ENCODE measurements at regions not wholly inside any gene's neighbourhood (a gene's known extent, or its start where the extent isn't known, plus 50 kb on each side); places are given as distances from the start of the nearest gene placed in this dataset.
A peak's percentile ranks its signal among the peaks of the same experiment; 100 is the strongest.

DNA sequence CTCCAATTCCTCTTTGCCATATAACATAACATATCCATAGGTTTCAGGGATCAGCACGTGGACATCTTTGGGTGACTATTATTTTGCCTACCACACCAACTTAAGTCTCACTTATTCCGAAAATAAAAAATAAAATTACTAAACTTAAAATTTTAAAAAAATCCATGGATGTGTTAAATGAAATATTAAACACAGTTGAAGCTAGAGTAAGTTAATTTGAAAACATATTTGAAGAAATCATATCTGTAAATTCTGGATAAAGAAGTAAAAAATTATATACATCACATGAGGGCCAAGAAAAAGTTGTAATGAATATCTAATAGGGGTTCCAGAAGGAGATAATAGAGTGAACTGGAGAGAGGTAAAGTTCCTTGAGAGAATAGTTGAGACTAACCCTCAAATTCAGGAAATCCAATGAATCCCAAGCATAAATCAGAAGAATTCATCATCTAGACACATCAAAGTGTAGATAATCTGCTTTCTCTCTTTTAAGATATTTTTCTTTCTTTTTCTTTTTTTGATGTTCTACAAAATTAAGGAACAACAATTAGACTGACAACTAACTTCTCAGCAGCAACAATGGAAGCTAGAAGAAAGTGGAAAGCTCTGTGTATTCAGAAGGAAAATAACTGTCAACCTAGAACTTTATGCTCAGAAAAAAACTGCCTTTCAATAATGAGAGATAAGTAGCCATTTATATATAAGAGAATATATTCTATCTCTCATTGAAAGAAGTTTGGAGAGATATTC is 147.4 kb downstream of the ABHD5 start:
- no peak for TF ChIP-seq EZH2 (IDR thresholded peaks at IDR 0.05; ENCODE audit: borderline replicate concordance, low read length)
- TF ChIP-seq, protein P1, sequence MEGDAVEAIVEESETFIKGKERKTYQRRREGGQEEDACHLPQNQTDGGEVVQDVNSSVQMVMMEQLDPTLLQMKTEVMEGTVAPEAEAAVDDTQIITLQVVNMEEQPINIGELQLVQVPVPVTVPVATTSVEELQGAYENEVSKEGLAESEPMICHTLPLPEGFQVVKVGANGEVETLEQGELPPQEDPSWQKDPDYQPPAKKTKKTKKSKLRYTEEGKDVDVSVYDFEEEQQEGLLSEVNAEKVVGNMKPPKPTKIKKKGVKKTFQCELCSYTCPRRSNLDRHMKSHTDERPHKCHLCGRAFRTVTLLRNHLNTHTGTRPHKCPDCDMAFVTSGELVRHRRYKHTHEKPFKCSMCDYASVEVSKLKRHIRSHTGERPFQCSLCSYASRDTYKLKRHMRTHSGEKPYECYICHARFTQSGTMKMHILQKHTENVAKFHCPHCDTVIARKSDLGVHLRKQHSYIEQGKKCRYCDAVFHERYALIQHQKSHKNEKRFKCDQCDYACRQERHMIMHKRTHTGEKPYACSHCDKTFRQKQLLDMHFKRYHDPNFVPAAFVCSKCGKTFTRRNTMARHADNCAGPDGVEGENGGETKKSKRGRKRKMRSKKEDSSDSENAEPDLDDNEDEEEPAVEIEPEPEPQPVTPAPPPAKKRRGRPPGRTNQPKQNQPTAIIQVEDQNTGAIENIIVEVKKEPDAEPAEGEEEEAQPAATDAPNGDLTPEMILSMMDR (IDR thresholded peaks at IDR 0.05; ENCODE audit: low read length) = no peak
- Histone ChIP-seq H2AFZ (ENCODE audit: low read length) (no peak overlapping the region), H3K4me3 (ENCODE audit: low read depth, low read length, poor library complexity, severe bottlenecking) (no peak overlapping the region), H3K27ac (ENCODE audit: low read depth, low read length, poor library complexity, severe bottlenecking) (no peak overlapping the region), H3K27me3 (ENCODE audit: insufficient read depth, low read length) (no peaks in the 10 kb centered on the region), H3F3A (ENCODE audit: insufficient read depth, low read length) (no peaks in the 10 kb centered on the region), H3K9me2 (ENCODE audit: low read depth, low read length) (no peaks in the 10 kb centered on the region), H3K4me1 (ENCODE audit: insufficient read depth, low read length, severe bottlenecking) (no peaks in the 10 kb centered on the region), H3K9me3 (ENCODE audit: low read length) (peaks cover 4% of the 10 kb centered on the region; the same call in 1 of the 2 replicates), H3K9ac (ENCODE audit: low read length) (no peak overlapping the region), H4K20me1 (ENCODE audit: insufficient read depth, low read length) (no peaks in the 10 kb centered on the region), H3K36me3 (ENCODE audit: insufficient read depth, low read length) (no peaks in the 10 kb centered on the region), H3K4me2 (ENCODE audit: low read length) (no peak overlapping the region), H3K79me2 (ENCODE audit: insufficient read depth, low read length) (no peaks in the 10 kb centered on the region)

DNA sequence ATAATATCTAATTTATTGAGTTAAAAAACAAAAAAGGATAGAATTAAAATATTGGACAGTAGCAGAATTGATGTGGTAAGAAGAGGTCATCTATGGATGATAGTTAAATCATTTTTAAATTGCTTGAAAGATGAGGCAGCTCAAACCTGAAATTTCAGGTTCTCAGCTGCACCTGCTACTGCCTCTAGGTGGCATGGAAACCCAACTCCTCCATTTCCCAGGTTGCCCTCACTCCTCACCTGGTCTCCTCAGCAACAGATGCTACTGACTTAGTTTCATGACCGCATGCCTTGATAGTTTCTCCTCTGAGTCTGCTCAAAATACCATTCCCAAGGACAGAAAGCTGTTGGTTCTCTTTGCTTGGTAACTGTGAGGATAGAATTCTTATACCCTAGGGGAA is 148.1 kb downstream of the ABHD5 start:
- no peak for TF ChIP-seq EZH2 (IDR thresholded peaks at IDR 0.05; ENCODE audit: borderline replicate concordance, low read length)
- TF ChIP-seq, protein P1 (IDR thresholded peaks at IDR 0.05; ENCODE audit: low read length) = peak; percentile 25; the same call in 1 of the 2 replicates
- Histone ChIP-seq H3K9ac (ENCODE audit: low read length) (no peak overlapping the region), H3K4me2 (ENCODE audit: low read length) (no peak overlapping the region), H3K9me3 (ENCODE audit: low read length) (peaks cover 4% of the 10 kb centered on the region; the same call in 1 of the 2 replicates), H3K27ac (ENCODE audit: low read depth, low read length, poor library complexity, severe bottlenecking) (no peak overlapping the region), H3K79me2 (ENCODE audit: insufficient read depth, low read length) (no peaks in the 10 kb centered on the region), H3F3A (ENCODE audit: insufficient read depth, low read length) (no peaks in the 10 kb centered on the region), H3K4me1 (ENCODE audit: insufficient read depth, low read length, severe bottlenecking) (no peaks in the 10 kb centered on the region), H3K36me3 (ENCODE audit: insufficient read depth, low read length) (no peaks in the 10 kb centered on the region), H3K27me3 (ENCODE audit: insufficient read depth, low read length) (no peaks in the 10 kb centered on the region), H4K20me1 (ENCODE audit: insufficient read depth, low read length) (no peaks in the 10 kb centered on the region), H3K9me2 (ENCODE audit: low read depth, low read length) (no peaks in the 10 kb centered on the region), H2AFZ (ENCODE audit: low read length) (no peak overlapping the region), H3K4me3 (ENCODE audit: low read depth, low read length, poor library complexity, severe bottlenecking) (no peak overlapping the region)

DNA sequence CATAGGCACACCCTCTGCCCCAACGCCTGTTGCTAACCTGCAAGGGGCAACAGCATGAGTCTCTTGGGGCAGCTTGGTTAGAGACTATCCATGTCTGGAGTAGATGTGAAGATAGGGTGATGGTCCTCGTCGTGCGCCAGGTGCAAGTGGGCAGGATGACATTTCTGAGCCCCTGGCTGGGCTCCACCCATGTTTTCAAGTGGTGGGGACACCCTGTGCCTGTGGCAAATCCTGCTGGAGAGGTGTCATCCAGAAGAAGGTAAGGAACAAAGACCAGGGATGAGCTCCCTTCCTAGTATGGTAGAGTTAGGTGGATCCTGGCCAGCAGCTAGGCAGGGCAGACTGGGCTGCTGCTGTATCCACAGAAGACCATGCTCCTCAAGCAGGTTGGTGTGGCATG is 152.6 kb downstream of the ABHD5 start:
- Histone ChIP-seq H3K9me3 (ENCODE audit: low read length) (peaks cover 1% of the 10 kb centered on the region; the same call in 1 of the 2 replicates), H3K27me3 (ENCODE audit: insufficient read depth, low read length) (no peaks in the 10 kb centered on the region), H3K36me3 (ENCODE audit: insufficient read depth, low read length) (no peaks in the 10 kb centered on the region), H3K4me3 (ENCODE audit: low read depth, low read length, poor library complexity, severe bottlenecking) (no peak overlapping the region), H3K79me2 (ENCODE audit: insufficient read depth, low read length) (no peaks in the 10 kb centered on the region), H3K4me1 (ENCODE audit: insufficient read depth, low read length, severe bottlenecking) (no peaks in the 10 kb centered on the region), H2AFZ (ENCODE audit: low read length) (no peak overlapping the region), H3K27ac (ENCODE audit: low read depth, low read length, poor library complexity, severe bottlenecking) (no peak overlapping the region), H4K20me1 (ENCODE audit: insufficient read depth, low read length) (no peaks in the 10 kb centered on the region), H3K4me2 (ENCODE audit: low read length) (no peak overlapping the region), H3K9me2 (ENCODE audit: low read depth, low read length) (no peaks in the 10 kb centered on the region), H3F3A (ENCODE audit: insufficient read depth, low read length) (no peaks in the 10 kb centered on the region), H3K9ac (ENCODE audit: low read length) (no peak overlapping the region)
- TF ChIP-seq EZH2 (IDR thresholded peaks at IDR 0.05; ENCODE audit: borderline replicate concordance, low read length) = no peak
- TF ChIP-seq, protein P1 (IDR thresholded peaks at IDR 0.05; ENCODE audit: low read length) = no peak
